ENCODE measurements at regions not wholly inside any gene's neighbourhood (a gene's known extent, or its start where the extent isn't known, plus 50 kb on each side); places are given as distances from the start of the nearest gene placed in this dataset.

DNA sequence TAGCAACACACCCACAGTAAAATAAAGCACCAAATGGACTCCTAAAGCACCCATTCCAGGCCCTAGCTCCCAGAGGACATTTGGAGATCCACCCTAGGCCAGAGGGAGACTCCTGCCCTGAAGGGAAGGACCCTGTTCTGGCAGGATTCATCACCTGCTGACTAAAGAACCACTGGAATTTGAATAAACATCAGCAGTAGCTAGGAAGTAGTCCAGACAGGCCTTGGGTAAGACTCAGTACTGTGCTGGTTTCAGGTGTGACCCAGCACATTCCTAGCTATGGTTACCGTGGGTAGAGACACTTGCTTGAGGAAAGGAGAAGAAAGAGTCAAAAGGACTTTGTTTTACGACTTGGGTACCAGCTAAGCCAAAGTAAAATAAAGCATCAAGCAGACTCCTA lies 92.7 kb upstream of the LRRC7 start:
- CTCF ChIA-PET: no interaction called here
- H3K9me3 ChIP-seq: no peaks in the 10 kb centered on the region

DNA sequence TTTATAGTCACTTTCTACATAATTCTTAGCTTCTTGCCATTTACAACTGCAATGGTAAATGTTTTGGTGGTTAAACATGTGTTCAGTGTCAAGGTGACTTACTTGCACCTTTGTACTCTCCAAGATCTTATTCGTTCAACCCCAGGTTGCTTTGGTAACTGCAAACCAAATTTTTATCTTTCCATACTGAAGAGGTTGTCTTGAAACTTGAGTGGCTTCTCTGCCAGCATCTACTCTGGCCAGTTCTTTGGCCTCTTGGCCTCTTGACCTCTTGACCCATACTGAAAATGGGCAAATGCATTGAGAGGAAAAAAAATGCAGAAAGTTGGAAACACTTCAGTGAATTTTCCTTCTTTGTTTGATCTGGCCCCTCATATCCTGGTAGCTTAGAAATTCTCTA lies 88.0 kb upstream of the LRRC7 start:
- POLR2A ChIA-PET: no interaction called here
- no peaks in the 10 kb centered on the region for H4K20me1 ChIP-seq (ENCODE audit: insufficient read depth)
- TF ChIP-seq ELF1 (IDR thresholded peaks at IDR 0.05) (no peak), RAD21 (IDR thresholded peaks at IDR 0.05; ENCODE audit: low read length) (no peak), YY1 (IDR thresholded peaks at IDR 0.05; ENCODE audit: low read depth) (no peak), FOXJ3 (CRISPR knock-in tag; IDR thresholded peaks at IDR 0.05) (no peak), FOSL2 (IDR thresholded peaks at IDR 0.05; ENCODE audit: borderline replicate concordance, low read depth) (no peak), TEAD4 (IDR thresholded peaks at IDR 0.05; ENCODE audit: borderline replicate concordance, insufficient read depth) (no peak), TAF1 (IDR thresholded peaks at IDR 0.05; ENCODE audit: borderline replicate concordance, low read depth, low read length) (no peak), USF1 (IDR thresholded peaks at IDR 0.05; ENCODE audit: borderline replicate concordance, low read depth) (no peak), POLR2AphosphoS5 (IDR thresholded peaks at IDR 0.05; ENCODE audit: low read depth, low read length) (no peak), RFX5 (IDR thresholded peaks at IDR 0.05; ENCODE audit: low read length) (no peak), TCF12 (IDR thresholded peaks at IDR 0.05) (no peak), CHD2 (IDR thresholded peaks at IDR 0.05; ENCODE audit: low read length, partially characterized antibody) (no peak), RXRA (IDR thresholded peaks at IDR 0.05; ENCODE audit: borderline replicate concordance, low read depth) (no peak), SIN3A (IDR thresholded peaks at IDR 0.05; ENCODE audit: borderline replicate concordance, low read depth, low read length) (no peak), MEF2A (IDR thresholded peaks at IDR 0.05; ENCODE audit: borderline replicate concordance, low read depth) (no peak), RCOR1 (IDR thresholded peaks at IDR 0.05; ENCODE audit: low read length) (no peak), ZBTB33 (IDR thresholded peaks at IDR 0.05; ENCODE audit: borderline replicate concordance, low read depth) (no peak), SMC3 (IDR thresholded peaks at IDR 0.05; ENCODE audit: low read depth, low read length) (no peak)
- H3K9me3 ChIP-seq: no peaks in the 10 kb centered on the region
- H3K79me2 ChIP-seq (ENCODE audit: insufficient read depth): no peaks in the 10 kb centered on the region
- H3K4me1 ChIP-seq (ENCODE audit: control insufficient read depth in 1 of 2, insufficient read depth in 2 of 2, low read depth in 1 of 2, low read length in 1 of 2): no peaks in the 10 kb centered on the region
- H3K9ac ChIP-seq: no peak overlapping the region
- H3K4me3 ChIP-seq (ENCODE audit: low read depth in 2 of 2, low read length in 1 of 2): no peak overlapping the region
- H2AFZ ChIP-seq (ENCODE audit: low read depth): no peak overlapping the region
- 40% methylated on average over 1 of the region's 1 CpG for WGBS (ENCODE audit: low lambda C conversion rate)
- H3K27me3 ChIP-seq (ENCODE audit: insufficient read depth): no peaks in the 10 kb centered on the region
- H3F3A ChIP-seq (replicated peaks; ENCODE audit: insufficient read depth): no peaks in the 10 kb centered on the region
- DNase-seq: no peak
- CTCF ChIA-PET: interaction anchor here (1.4 kb wide), 1 partner anchor 27 kb away, joined by 3 read pairs; no protein-coding TSS in a partner anchor
- no peaks in the 10 kb centered on the region for H3K36me3 ChIP-seq (replicated peaks in 1 of 2; ENCODE audit: control insufficient read depth in 1 of 2, insufficient read depth in 2 of 2, low read length in 1 of 2)
- H3K27ac ChIP-seq (ENCODE audit: low read depth in 2 of 2, low read length in 1 of 2): no peak overlapping the region
- no peak overlapping the region for H3K4me2 ChIP-seq
- no peaks in the 10 kb centered on the region for H3K9me2 ChIP-seq

More for the DNA sequence above, 92.7 kb upstream of the LRRC7 start:
- no peaks in the 10 kb centered on the region for H3K79me2 ChIP-seq (ENCODE audit: insufficient read depth)
- H3F3A ChIP-seq (replicated peaks; ENCODE audit: insufficient read depth): no peaks in the 10 kb centered on the region
- no peaks in the 10 kb centered on the region for H3K27me3 ChIP-seq (ENCODE audit: insufficient read depth)
- H3K4me3 ChIP-seq (ENCODE audit: low read depth in 2 of 2, low read length in 1 of 2): no peak overlapping the region
- no peaks in the 10 kb centered on the region for H3K9me2 ChIP-seq
- TF ChIP-seq YY1 (IDR thresholded peaks at IDR 0.05; ENCODE audit: low read depth): no peak
- no peak for TF ChIP-seq MXI1 (IDR thresholded peaks at IDR 0.05; ENCODE audit: low read depth, low read length)
- no peak for TF ChIP-seq TEAD4 (IDR thresholded peaks at IDR 0.05; ENCODE audit: borderline replicate concordance, insufficient read depth)
- TF ChIP-seq RXRA (IDR thresholded peaks at IDR 0.05; ENCODE audit: borderline replicate concordance, low read depth): no peak
- H3K27ac ChIP-seq (ENCODE audit: low read depth in 2 of 2, low read length in 1 of 2): no peak overlapping the region
- H3K4me1 ChIP-seq (ENCODE audit: control insufficient read depth in 1 of 2, insufficient read depth in 2 of 2, low read depth in 1 of 2, low read length in 1 of 2): no peaks in the 10 kb centered on the region
- WGBS (ENCODE audit: low lambda C conversion rate): 21% methylated on average over 2 of the region's 2 CpGs
- H3K4me2 ChIP-seq: no peak overlapping the region
- H3K36me3 ChIP-seq (replicated peaks in 1 of 2; ENCODE audit: control insufficient read depth in 1 of 2, insufficient read depth in 2 of 2, low read length in 1 of 2): no peaks in the 10 kb centered on the region
- no peaks in the 10 kb centered on the region for H4K20me1 ChIP-seq (ENCODE audit: insufficient read depth)
- no peak overlapping the region for H3K9ac ChIP-seq
- no peak overlapping the region for H2AFZ ChIP-seq (ENCODE audit: low read depth)
- POLR2A ChIA-PET: no interaction called here
- no peak for DNase-seq

All from SK-N-SH (cell line).